Adrenal gland (tissue), 5 donors: ENCODE measurements at regions not wholly inside any gene's neighbourhood (a gene's known extent, or its start where the extent isn't known, plus 50 kb on each side); places are given as distances from the start of the nearest gene placed in this dataset.
"Not testable (repeated sequence)": the region's sequence is repeated elsewhere in the genome, so short reads cannot be mapped to it uniquely, and the experiment has no call there.

Source experiments
- POLR2A ChIP-seq, 2 donors: fragments of 450-650 bp; IDR thresholded peaks; one replicate each; pipeline ENCODE4 v1.6.1; 2017; ENCODE audit warnings: antibody characterized with exemption in 2 of 2, mild to moderate bottlenecking in 2 of 2, moderate library complexity in 1 of 2
- TF ChIP-seq, protein P1 (sequence below), 6 experiments: fragments of 450-650 bp in 4 of 6; fragments of 200-600 bp in 2 of 6; sonication (generic) in 1 of 6; IDR thresholded peaks; 1 replicate in 5 of 6; 2 replicates in 1 of 6; pipeline versions ENCODE4 v1.5.1 to v1.8.0; 2016 to 2021; ENCODE audit warnings: antibody characterized with exemption in 6 of 6, mild to moderate bottlenecking in 2 of 6, moderate library complexity in 1 of 6
- donor health status: DM: no; HTN: no; CAD: no.

- TF ChIP-seq, protein P1, sequence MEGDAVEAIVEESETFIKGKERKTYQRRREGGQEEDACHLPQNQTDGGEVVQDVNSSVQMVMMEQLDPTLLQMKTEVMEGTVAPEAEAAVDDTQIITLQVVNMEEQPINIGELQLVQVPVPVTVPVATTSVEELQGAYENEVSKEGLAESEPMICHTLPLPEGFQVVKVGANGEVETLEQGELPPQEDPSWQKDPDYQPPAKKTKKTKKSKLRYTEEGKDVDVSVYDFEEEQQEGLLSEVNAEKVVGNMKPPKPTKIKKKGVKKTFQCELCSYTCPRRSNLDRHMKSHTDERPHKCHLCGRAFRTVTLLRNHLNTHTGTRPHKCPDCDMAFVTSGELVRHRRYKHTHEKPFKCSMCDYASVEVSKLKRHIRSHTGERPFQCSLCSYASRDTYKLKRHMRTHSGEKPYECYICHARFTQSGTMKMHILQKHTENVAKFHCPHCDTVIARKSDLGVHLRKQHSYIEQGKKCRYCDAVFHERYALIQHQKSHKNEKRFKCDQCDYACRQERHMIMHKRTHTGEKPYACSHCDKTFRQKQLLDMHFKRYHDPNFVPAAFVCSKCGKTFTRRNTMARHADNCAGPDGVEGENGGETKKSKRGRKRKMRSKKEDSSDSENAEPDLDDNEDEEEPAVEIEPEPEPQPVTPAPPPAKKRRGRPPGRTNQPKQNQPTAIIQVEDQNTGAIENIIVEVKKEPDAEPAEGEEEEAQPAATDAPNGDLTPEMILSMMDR (IDR thresholded peaks at IDR 0.05), result not testable (repeated sequence)
- not testable (repeated sequence) for TF ChIP-seq POLR2A (IDR thresholded peaks at IDR 0.05)
These were observed 63.1 kb downstream of the SOWAHC start for GRCh38 chr2:109677121-109677731.
